GM12878 (cell line): ENCODE measurements at regions not wholly inside any gene's neighbourhood (a gene's known extent, or its start where the extent isn't known, plus 50 kb on each side); places are given as distances from the start of the nearest gene placed in this dataset.

Experiments used
- BRCA1 ChIP-seq: IDR thresholded peaks from 2 replicates; pipeline ENCODE4 v1.6.1; 2011; ENCODE audit warnings: low read depth, low read length, improper control_type of control experiment
- CBX5 ChIP-seq: sonication (generic); IDR thresholded peaks from 2 replicates; pipeline ENCODE4 v1.6.1; 2016; ENCODE audit warnings: low read depth, moderate library complexity, mild to moderate bottlenecking, inconsistent platforms
- CTCF ChIP-seq, 3 experiments: IDR thresholded peaks in 2 of 3; conservative IDR thresholded peaks in 1 of 3; 2 replicates each; pipeline ENCODE4 v1.5.1; 2011; ENCODE audit warnings: low read depth in 3 of 3, low read length in 3 of 3, mild to moderate bottlenecking in 3 of 3, control low read depth in 2 of 3, moderate library complexity in 2 of 3, inconsistent platforms in 1 of 3, mixed read lengths in 1 of 3; ENCODE audit not compliant: control insufficient read depth in 2 of 3, insufficient read depth in 1 of 3; ENCODE audit errors: extremely low read depth in 1 of 3
- FOS ChIP-seq: IDR thresholded peaks from 3 replicates; pipeline ENCODE4 v1.6.1; 2011; ENCODE audit warnings: borderline replicate concordance; ENCODE audit not compliant: insufficient read length; ENCODE audit errors: extremely low read depth
- GABPA ChIP-seq: IDR thresholded peaks from 2 replicates; pipeline ENCODE4 v1.6.1; 2014; ENCODE audit warnings: antibody characterized with exemption, low read depth, mild to moderate bottlenecking, inconsistent platforms
- MXI1 ChIP-seq: fragments of 150-350 bp; IDR thresholded peaks from 2 replicates; pipeline ENCODE4 v1.6.1; 2011; ENCODE audit warnings: low read depth, mild to moderate bottlenecking, inconsistent platforms, low read length, improper control_type of control experiment
- MYC ChIP-seq: IDR thresholded peaks from 2 replicates; pipeline ENCODE4 v1.6.1; 2011; ENCODE audit warnings: mild to moderate bottlenecking, low read length, moderate library complexity, inconsistent platforms; ENCODE audit not compliant: insufficient read depth, insufficient replicate concordance, insufficient read length, severe bottlenecking
- NFXL1 ChIP-seq: fragments of 450-650 bp; IDR thresholded peaks from 2 replicates; pipeline ENCODE4 v1.6.1; 2017; ENCODE audit warnings: antibody characterized with exemption, mild to moderate bottlenecking, borderline replicate concordance
- RAD21 ChIP-seq: IDR thresholded peaks from 2 replicates; pipeline ENCODE4 v1.6.1; 2011; ENCODE audit warnings: mild to moderate bottlenecking, low read depth, low read length, moderate library complexity; ENCODE audit not compliant: insufficient read depth
- TARDBP ChIP-seq: IDR thresholded peaks from 2 replicates; pipeline ENCODE4 v1.6.1; 2016; ENCODE audit warnings: borderline replicate concordance
- TCF12 ChIP-seq: IDR thresholded peaks from 2 replicates; pipeline ENCODE4 v1.6.1; 2011; ENCODE audit warnings: low read depth, mild to moderate bottlenecking, low read length

GRCh38 chr3:31181661-31182060 is 287.2 kb upstream of the GADL1 start:
- no peak for TF ChIP-seq RAD21
- TF ChIP-seq CTCF (IDR thresholded peaks at IDR 0.05 in 2 of 3, conservative IDR thresholded peaks at IDR 0.05 in 1 of 3; ENCODE audit: control insufficient read depth in 2 of 3, extremely low read depth in 1 of 3, insufficient read depth in 1 of 3, low read depth in 3 of 3, low read length in 3 of 3), result no peak
- TF ChIP-seq MYC, result no peak
- TF ChIP-seq FOS, result no peak
- no peak for TF ChIP-seq TARDBP
- no peak for TF ChIP-seq MXI1
- no peak for TF ChIP-seq TCF12
- TF ChIP-seq BRCA1, result no peak
- TF ChIP-seq GABPA, result no peak
- TF ChIP-seq CBX5, result no peak
- TF ChIP-seq NFXL1, result no peak
